Loucy (cell line): ENCODE measurements at regions not wholly inside any gene's neighbourhood (a gene's known extent, or its start where the extent isn't known, plus 50 kb on each side); places are given as distances from the start of the nearest gene placed in this dataset.

ENCODE experiments used
- H2AFZ ChIP-seq: fragments of 200-600 bp; sonication (generic); 2 replicates; pipeline ENCODE4 v1.6.0; 2016; ENCODE audit warnings: antibody characterized with exemption, mild to moderate bottlenecking, low read length, moderate library complexity
- H3F3A ChIP-seq: fragments of 200-600 bp; 2 replicates; pipeline ENCODE4 v1.6.0; 2016; ENCODE audit warnings: antibody characterized with exemption, low read depth, mild to moderate bottlenecking
- H3K27me3 ChIP-seq: fragments of 200-600 bp; sonication (generic); 2 replicates; pipeline ENCODE4 v1.6.1; 2014; ENCODE audit warnings: low read length, mild to moderate bottlenecking; ENCODE audit not compliant: insufficient read depth, poor library complexity, severe bottlenecking
- H3K36me3 ChIP-seq: fragments of 200-600 bp; sonication (generic); 2 replicates; pipeline ENCODE4 v1.6.1; 2016; ENCODE audit warnings: low read length; ENCODE audit not compliant: insufficient read depth
- H3K4me1 ChIP-seq: fragments of 200-600 bp; sonication (generic); 2 replicates; pipeline ENCODE4 v1.5.1; 2014; ENCODE audit warnings: low read length, mild to moderate bottlenecking; ENCODE audit not compliant: insufficient read depth, poor library complexity, severe bottlenecking
- H3K4me2 ChIP-seq: fragments of 200-600 bp; sonication (generic); 2 replicates; pipeline ENCODE4 v1.6.0; 2014; ENCODE audit warnings: antibody characterized with exemption, low read length, low read depth, mild to moderate bottlenecking; ENCODE audit not compliant: poor library complexity, severe bottlenecking
- H3K4me3 ChIP-seq: fragments of 200-600 bp; sonication (generic); 2 replicates; pipeline ENCODE4 v1.5.1; 2014; ENCODE audit warnings: low read length, mild to moderate bottlenecking, mixed read lengths; ENCODE audit not compliant: poor library complexity, severe bottlenecking
- H3K79me2 ChIP-seq: fragments of 200-600 bp; sonication (generic); 2 replicates; pipeline ENCODE4 v1.6.1; 2014; ENCODE audit warnings: low read length; ENCODE audit not compliant: insufficient read depth
- H3K9ac ChIP-seq: fragments of 200-600 bp; sonication (generic); 2 replicates; pipeline ENCODE4 v1.6.0; 2014; ENCODE audit warnings: mild to moderate bottlenecking, low read depth, low read length, moderate library complexity; ENCODE audit not compliant: poor library complexity, severe bottlenecking
- H3K9me2 ChIP-seq: fragments of 200-600 bp; sonication (generic); replicated peaks from 2 replicates; pipeline ENCODE4 v1.6.1; 2016; ENCODE audit warnings: low read depth, low read length, mixed read lengths
- H3K9me3 ChIP-seq: fragments of 200-600 bp; sonication (generic); 2 replicates; pipeline ENCODE4 v1.6.1; 2014; ENCODE audit warnings: mild to moderate bottlenecking, antibody characterized with exemption, low read length, low read depth; ENCODE audit not compliant: insufficient read depth
- H4K20me1 ChIP-seq: fragments of 200-600 bp; sonication (generic); 2 replicates; pipeline ENCODE4 v1.6.0; 2014; ENCODE audit warnings: antibody characterized with exemption, low read length, mild to moderate bottlenecking; ENCODE audit not compliant: insufficient read depth, poor library complexity, severe bottlenecking
- CTCF ChIP-seq: fragments of 200-600 bp; sonication (generic); conservative IDR thresholded peaks from 2 replicates; pipeline ENCODE4 v1.5.1; 2014; ENCODE audit warnings: mild to moderate bottlenecking, antibody characterized with exemption, low read length
- EZH2phosphoT487 ChIP-seq: fragments of 200-600 bp; IDR thresholded peaks from 2 replicates; pipeline ENCODE4 v1.6.1; 2018; ENCODE audit warnings: antibody characterized with exemption, mild to moderate bottlenecking, moderate library complexity, borderline replicate concordance

GRCh38 chr20:60092729-60093128 is 134.5 kb downstream of the CDH26 start:
- Histone ChIP-seq H4K20me1 (no peaks in the 10 kb centered on the region), H3K9me3 (peaks cover 10% of the 10 kb centered on the region; the same call in 1 of the 2 replicates), H3K36me3 (no peaks in the 10 kb centered on the region; the same call in 1 of the 2 replicates), H3K4me3 (no peak overlapping the region), H3K79me2 (no peaks in the 10 kb centered on the region), H3K27me3 (no peaks in the 10 kb centered on the region), H3K4me2 (no peak overlapping the region), H2AFZ (no peak overlapping the region), H3K9ac (no peak overlapping the region), H3F3A (no peaks in the 10 kb centered on the region), H3K4me1 (peaks cover 7% of the 10 kb centered on the region), H3K9me2 (no peaks in the 10 kb centered on the region)
- TF ChIP-seq EZH2phosphoT487 (no peak), CTCF (no peak)

- Histone ChIP-seq H3K4me3 (no peak overlapping the region), H3K79me2 (no peaks in the 10 kb centered on the region), H3K4me2 (no peak overlapping the region), H3K9ac (no peak overlapping the region), H3K27me3 (no peaks in the 10 kb centered on the region), H3K9me3 (peaks cover 10% of the 10 kb centered on the region; the same call in 1 of the 2 replicates), H2AFZ (no peak overlapping the region), H3K9me2 (no peaks in the 10 kb centered on the region), H4K20me1 (no peaks in the 10 kb centered on the region), H3K36me3 (no peaks in the 10 kb centered on the region; the same call in 1 of the 2 replicates), H3F3A (no peaks in the 10 kb centered on the region), H3K4me1 (peaks cover 10% of the 10 kb centered on the region)
- TF ChIP-seq CTCF (no peak), EZH2phosphoT487 (no peak)
Observed at GRCh38 chr20:60095456-60095855, 137.2 kb downstream of the CDH26 start.

- H3K79me2 ChIP-seq = no peaks in the 10 kb centered on the region
- H3K9me3 ChIP-seq = peaks cover 10% of the 10 kb centered on the region; the same call in 1 of the 2 replicates
- H3K36me3 ChIP-seq = no peaks in the 10 kb centered on the region; the same call in 1 of the 2 replicates
- TF ChIP-seq CTCF (no peak), EZH2phosphoT487 (no peak)
- H3K9me2 ChIP-seq = no peaks in the 10 kb centered on the region
- no peak overlapping the region for H3K9ac ChIP-seq
- H3K27me3 ChIP-seq = no peaks in the 10 kb centered on the region
- H3F3A ChIP-seq = no peaks in the 10 kb centered on the region
- no peak overlapping the region for H2AFZ ChIP-seq
- H3K4me3 ChIP-seq = no peak overlapping the region
- H4K20me1 ChIP-seq = no peaks in the 10 kb centered on the region
- H3K4me2 ChIP-seq = no peak overlapping the region
- peaks cover 17% of the 10 kb centered on the region for H3K4me1 ChIP-seq
Observed at GRCh38 chr20:60096166-60096565, 137.9 kb downstream of the CDH26 start.
